ENCODE measurements at regions not wholly inside any gene's neighbourhood (a gene's known extent, or its start where the extent isn't known, plus 50 kb on each side); places are given as distances from the start of the nearest gene placed in this dataset.

DNA sequence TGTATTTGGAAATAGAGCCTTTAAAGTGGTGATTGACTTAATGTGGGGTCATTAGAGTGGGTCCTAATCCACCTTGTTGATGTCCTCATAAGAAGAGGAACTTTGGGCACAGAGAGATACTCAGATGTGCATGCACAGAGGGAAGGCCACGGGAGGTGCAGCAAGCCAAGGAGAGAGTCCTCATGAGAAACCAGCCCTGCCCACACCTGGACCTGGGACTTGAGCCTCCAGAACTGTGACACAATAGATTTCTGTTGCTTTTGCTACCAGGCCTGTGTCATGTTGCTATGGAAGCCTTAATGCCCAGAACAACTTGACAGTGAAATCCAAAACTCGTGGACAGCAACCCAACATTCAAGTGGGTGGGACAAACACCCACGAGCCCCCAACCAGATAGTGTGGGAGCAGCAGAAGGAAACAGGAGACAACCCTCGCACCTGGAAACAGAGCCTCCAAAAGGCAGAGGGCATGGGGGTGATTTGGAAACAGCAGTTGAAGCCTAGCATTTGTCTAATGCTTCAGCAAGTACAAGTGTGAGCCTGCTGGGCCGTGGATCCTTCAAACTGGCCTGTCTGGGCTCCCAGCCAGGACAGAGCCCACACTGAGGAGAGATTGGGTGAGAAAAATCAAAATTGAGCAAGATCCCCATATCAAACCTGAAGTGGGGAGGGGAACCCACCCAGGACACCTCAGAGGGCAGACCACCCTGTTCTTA is 201.0 kb upstream of the CST7 start:
- Histone ChIP-seq H3K9me3 (no peaks in the 10 kb centered on the region), H3K4me3 (no peak overlapping the region), H3K36me3 (no peaks in the 10 kb centered on the region), H3K27me3 (no peaks in the 10 kb centered on the region)
- no peak for DNase-seq

DNA sequence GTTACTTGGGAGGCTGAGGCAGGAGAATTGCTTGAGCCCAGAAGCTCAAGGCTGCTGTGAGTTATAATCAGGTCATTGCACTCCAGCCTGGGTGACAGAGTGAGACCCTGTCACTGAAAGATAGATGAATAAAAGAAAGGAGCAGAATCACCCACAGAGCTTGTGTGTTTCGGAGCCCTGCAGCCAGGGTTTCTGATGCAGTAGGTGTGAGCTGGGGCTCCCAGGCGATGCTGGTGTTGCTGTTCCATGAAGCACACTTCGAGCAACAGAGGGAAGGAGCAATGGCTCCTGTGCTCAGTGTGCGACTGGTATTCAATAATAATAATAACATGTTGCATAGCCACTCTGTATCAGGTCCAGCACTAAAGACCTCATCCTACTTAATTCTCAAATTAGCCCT is 197.5 kb upstream of the CST7 start:
- no peak overlapping the region for H3K4me3 ChIP-seq
- no peaks in the 10 kb centered on the region for H3K27me3 ChIP-seq
- no peaks in the 10 kb centered on the region for H3K9me3 ChIP-seq
- no peak for DNase-seq
- no peaks in the 10 kb centered on the region for H3K36me3 ChIP-seq

GRCh38 chr20:24752612-24753011 is 196.5 kb upstream of the CST7 start:
- Histone ChIP-seq H3K4me3 (no peak overlapping the region), H3K9me3 (no peaks in the 10 kb centered on the region), H3K27me3 (no peaks in the 10 kb centered on the region), H3K36me3 (no peaks in the 10 kb centered on the region)
- no peak for DNase-seq

DNA sequence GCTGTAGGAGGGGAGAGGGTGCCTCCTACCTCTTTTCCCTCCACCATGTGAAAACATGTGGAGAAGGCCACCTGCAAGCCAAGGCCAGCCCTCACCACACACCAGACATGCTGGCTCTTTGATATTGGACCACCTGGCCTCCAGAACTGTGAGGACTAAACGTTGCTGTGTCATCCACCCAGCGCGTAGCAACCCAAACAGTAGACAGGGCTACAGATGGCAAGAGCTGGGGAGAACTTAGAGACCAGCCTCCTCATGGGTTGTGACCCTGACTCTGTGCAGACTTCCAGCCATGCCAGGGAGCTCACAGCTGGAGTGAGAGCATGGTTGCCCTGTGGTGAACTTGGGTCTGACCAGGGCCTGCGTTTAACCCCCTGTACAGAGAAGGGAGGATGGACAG is 195.9 kb upstream of the CST7 start:
- Histone ChIP-seq H3K9me3 (no peaks in the 10 kb centered on the region), H3K27me3 (no peaks in the 10 kb centered on the region), H3K36me3 (no peaks in the 10 kb centered on the region), H3K4me3 (no peak overlapping the region)
- DNase-seq, result no peak

DNA sequence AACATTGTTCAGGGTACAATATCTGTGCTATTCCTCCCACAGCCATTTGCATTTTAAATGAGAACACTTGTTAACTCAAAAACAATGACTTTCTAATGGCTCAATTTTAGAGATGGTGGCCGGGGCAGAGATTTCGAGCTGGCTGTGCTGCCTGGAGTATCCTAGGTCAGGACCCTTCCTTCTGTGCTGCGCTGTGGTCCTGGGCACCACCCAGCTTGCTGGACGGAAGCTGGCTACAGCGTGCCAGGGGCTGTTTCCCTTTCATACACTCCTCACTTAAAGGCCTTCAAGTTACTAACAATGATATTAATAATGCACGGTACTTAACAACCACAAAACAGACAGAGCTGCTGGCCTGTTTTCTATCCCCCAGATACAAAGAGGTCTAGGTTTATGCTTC is 194.4 kb upstream of the CST7 start:
- DNase-seq, result no peak
- Histone ChIP-seq H3K4me3 (no peak overlapping the region), H3K36me3 (no peaks in the 10 kb centered on the region), H3K27me3 (no peaks in the 10 kb centered on the region), H3K9me3 (no peaks in the 10 kb centered on the region)

- Histone ChIP-seq H3K9me3 (no peaks in the 10 kb centered on the region), H3K27me3 (no peaks in the 10 kb centered on the region), H3K36me3 (no peaks in the 10 kb centered on the region), H3K4me3 (no peak overlapping the region)
- no peak for DNase-seq
Measured at GRCh38 chr20:24755411-24755922, 193.6 kb upstream of the CST7 start.

DNA sequence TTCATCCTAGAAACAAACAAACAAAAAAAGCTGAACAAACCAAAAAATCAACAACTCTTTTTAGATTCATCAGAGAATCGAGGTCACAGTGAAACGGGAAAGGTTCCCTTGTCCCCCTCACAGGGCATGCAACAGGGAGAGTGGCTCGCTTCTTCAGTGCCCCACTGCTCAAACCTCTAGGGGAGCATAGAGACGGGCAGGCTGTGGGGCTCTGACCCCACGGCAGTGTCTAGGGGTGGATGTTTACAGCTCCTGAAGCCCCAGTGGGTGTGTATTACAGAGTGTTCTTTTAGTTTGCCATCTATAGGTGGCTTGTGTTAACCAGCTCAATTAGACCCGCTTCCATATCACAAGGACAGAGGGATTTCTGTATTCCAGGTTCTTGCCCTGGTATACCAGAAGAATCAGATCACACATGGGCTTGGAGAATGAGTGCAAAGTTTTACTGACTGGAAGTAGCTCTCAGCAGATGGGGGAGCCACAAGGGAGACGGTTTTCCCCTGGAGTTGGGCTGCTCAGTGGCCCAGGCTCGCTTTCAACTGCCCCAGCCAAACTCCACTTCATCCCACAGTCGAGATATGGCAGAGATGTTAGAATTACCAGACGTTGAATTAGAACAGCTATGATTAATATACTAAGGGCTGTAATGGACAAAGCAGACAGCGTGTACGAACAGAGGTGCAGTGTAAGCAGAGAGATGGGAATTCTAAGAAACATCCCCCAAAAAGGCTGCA is 192.6 kb upstream of the CST7 start:
- Histone ChIP-seq H3K4me3 (no peak overlapping the region), H3K9me3 (no peaks in the 10 kb centered on the region), H3K27me3 (no peaks in the 10 kb centered on the region), H3K36me3 (no peaks in the 10 kb centered on the region)
- no peak for DNase-seq

DNA sequence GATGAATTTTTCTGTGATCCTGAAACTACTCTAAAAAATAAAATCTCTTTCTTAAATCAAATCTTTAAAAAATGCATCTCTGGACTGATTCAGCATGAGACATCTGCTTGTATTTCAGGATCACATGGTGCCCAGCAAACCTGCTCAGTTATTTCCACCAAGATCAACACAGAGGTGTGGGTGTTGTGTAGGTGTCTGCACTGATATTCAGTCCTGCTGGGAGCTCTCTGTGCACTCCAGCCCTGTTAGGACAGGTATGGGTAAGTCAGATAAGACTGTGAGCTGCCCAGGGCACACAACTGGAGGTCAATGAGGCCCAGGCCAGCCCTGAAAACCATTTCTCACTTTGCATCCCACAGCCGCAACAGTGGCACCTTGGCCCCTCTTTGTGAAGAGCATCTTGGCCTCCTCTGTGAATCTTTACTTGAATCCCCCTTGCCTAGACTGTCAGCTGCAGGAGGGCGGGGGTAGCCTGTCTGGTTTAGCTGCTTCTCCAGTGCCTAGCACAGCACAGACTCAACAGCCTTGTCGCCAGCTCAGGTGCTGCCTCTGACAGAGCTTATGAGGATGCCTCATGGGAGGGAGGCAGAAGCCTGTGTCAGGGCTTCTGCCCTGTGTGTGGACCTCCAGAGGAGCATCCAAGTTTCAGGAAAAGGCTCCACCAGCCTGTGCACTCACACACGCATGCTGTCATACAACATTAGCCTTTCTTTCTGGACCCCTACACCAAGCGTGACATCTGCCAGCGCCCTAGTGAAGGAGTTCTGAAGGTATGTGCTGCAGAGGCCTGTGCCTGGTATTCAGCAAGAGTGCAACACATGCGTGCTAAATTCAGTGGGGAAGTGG is 187.6 kb upstream of the CST7 start:
- Histone ChIP-seq H3K27me3 (no peaks in the 10 kb centered on the region), H3K9me3 (no peaks in the 10 kb centered on the region), H3K4me3 (no peak overlapping the region), H3K36me3 (no peaks in the 10 kb centered on the region)
- no peak for DNase-seq

DNA sequence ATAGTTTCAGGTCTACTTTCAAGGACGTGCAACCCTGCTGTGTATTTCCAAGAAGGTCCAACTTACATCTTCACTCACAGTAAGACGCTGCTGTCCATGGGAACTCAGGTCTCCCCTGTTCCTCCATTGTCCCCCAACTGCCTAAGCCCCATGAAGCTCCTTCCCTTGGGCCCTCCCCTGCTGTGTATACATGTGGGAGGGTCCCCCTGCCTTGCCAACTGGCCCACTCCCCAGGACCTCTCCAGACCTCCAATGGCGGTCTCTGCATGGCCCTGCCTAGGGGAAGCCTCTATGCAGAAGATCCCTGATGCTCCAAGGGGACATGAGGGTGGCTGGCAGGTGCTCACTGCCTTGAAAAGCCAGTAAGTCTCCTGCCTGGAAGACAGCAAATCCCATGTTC is 186.7 kb upstream of the CST7 start:
- no peaks in the 10 kb centered on the region for H3K9me3 ChIP-seq
- H3K27me3 ChIP-seq, result no peaks in the 10 kb centered on the region
- DNase-seq, result no peak
- no peak overlapping the region for H3K4me3 ChIP-seq
- no peaks in the 10 kb centered on the region for H3K36me3 ChIP-seq

DNA sequence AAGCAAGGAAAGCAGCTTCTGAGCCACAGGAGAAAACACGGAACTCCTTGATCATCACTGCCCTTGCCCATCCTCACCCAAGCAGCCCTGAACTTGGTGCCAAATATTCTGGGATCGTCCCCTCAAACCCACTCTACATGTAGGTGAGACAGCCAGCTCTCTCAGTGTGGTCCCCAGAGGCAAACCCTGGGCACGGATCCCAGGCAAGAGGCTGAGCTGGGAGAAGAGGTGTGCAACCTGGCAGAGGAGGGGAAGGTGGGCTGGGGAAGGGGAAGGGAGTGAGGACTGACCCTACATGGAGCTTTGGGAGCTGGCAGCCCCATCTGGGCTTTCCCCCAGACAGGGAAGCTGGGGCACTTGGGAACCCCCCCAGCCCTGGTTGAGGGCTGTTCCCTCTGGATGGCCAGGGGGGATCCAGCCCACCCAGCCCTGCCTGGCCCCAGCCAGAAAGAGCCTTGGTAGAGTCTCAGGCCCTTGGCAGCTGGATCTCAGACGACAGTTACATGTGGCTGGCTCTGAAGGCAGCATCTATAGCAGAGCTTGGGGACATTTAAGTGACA is 186.2 kb upstream of the CST7 start:
- no peaks in the 10 kb centered on the region for H3K36me3 ChIP-seq
- no peak for DNase-seq
- H3K27me3 ChIP-seq, result no peaks in the 10 kb centered on the region
- no peaks in the 10 kb centered on the region for H3K9me3 ChIP-seq
- no peak overlapping the region for H3K4me3 ChIP-seq

- Histone ChIP-seq H3K4me3 (no peak overlapping the region), H3K36me3 (no peaks in the 10 kb centered on the region), H3K9me3 (no peaks in the 10 kb centered on the region), H3K27me3 (no peaks in the 10 kb centered on the region)
- no peak for DNase-seq
Measured at GRCh38 chr20:24763386-24764026, 185.6 kb upstream of the CST7 start.

DNA sequence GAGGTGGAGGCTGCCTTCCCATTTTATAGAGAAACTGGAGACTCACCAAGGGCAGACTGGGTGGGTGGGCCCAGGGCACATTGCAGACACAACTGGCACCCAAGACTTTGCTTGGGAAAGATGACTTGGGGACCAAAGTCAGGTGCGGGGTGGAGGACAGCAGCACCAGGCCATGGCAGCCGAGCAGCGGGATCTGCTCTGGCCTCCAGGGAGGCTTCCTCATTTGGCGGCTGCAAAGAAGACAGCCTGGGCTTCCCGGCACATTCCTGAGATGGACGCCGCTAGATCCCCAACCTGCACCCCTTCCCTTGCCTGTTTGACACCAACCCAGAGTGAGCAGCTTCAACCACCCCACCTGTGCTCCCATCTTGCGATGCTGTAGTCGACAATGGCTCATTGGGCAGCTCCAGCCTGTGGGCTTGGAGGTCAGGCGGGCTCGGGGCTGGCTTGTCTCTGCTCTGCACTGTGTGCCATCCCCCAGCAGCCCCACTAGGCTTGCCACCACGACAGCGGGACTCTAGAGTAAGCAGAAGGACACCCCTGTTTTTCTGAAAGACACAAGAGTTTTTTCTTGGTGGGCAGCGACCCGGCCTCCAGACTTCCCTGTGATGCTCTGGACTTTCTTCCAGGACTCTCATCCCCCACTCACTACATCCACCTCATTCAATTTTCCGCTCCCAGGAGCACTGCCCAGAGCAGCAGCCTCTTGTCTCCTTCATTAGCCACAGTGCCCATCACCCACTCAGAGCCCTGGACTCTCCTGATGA is 184.9 kb upstream of the CST7 start:
- Histone ChIP-seq H3K27me3 (no peaks in the 10 kb centered on the region), H3K36me3 (no peaks in the 10 kb centered on the region), H3K9me3 (no peaks in the 10 kb centered on the region), H3K4me3 (no peak overlapping the region)
- no peak for DNase-seq

- DNase-seq, result no peak
- Histone ChIP-seq H3K27me3 (no peaks in the 10 kb centered on the region), H3K9me3 (no peaks in the 10 kb centered on the region), H3K36me3 (no peaks in the 10 kb centered on the region), H3K4me3 (no peak overlapping the region)
Measured at GRCh38 chr20:24764794-24765202, 184.3 kb upstream of the CST7 start.

GRCh38 chr20:24765316-24766142 is 183.5 kb upstream of the CST7 start:
- no peaks in the 10 kb centered on the region for H3K27me3 ChIP-seq
- no peak overlapping the region for H3K4me3 ChIP-seq
- H3K9me3 ChIP-seq, result no peaks in the 10 kb centered on the region
- no peak for DNase-seq
- H3K36me3 ChIP-seq, result no peaks in the 10 kb centered on the region

DNA sequence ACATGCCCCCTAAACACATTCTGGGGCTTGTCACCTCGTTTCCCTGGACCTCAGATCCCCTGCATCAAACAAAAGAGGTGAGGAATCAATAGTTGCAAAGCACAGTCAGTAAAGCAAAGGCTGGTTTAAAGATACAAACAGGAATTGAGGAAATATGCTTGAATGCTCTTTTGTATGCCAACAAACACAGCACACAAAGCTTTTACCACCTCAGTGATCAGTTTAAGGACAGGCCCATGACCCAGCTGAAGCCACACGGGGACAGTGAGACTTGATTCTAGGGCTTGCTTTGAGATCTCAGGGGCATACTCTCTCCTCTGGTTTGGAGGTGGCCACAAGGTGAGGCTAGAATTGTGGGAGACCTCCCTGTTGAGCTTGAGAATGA is 182.9 kb upstream of the CST7 start:
- Histone ChIP-seq H3K4me3 (no peak overlapping the region), H3K36me3 (no peaks in the 10 kb centered on the region), H3K27me3 (no peaks in the 10 kb centered on the region), H3K9me3 (no peaks in the 10 kb centered on the region)
- DNase-seq, result no peak

Data from MG63 (cell line).